ENCODE measurements at regions not wholly inside any gene's neighbourhood (a gene's known extent, or its start where the extent isn't known, plus 50 kb on each side); places are given as distances from the start of the nearest gene placed in this dataset.
"Not testable (repeated sequence)": the region's sequence is repeated elsewhere in the genome, so short reads cannot be mapped to it uniquely, and the experiment has no call there.

GRCh38 chr1:233827937-233828336 lies 76.5 kb upstream of the SLC35F3 start:
- not testable (repeated sequence) for H3K4me1 ChIP-seq (ENCODE audit: control insufficient read depth in 2 of 2, insufficient read depth in 1 of 2, low read depth in 1 of 2, low read length in 2 of 2); H3K4me2 ChIP-seq (ENCODE audit: insufficient read depth, low read length, poor library complexity, severe bottlenecking); H3K23ac ChIP-seq (ENCODE audit: low read depth, low read length, poor library complexity); H3K9ac ChIP-seq (ENCODE audit: low read depth, low read length, poor library complexity); H2BK12ac ChIP-seq (ENCODE audit: low read length); H4K8ac ChIP-seq (ENCODE audit: low read depth, low read length); H3K9me3 ChIP-seq (replicated peaks in 1 of 2; ENCODE audit: control insufficient read depth in 2 of 2, insufficient read depth in 1 of 2, low read depth in 1 of 2, low read length in 2 of 2); H2AK5ac ChIP-seq (ENCODE audit: low read depth, low read length); H2BK120ac ChIP-seq (ENCODE audit: low read depth, low read length); DNase-seq (ENCODE audit: low spot score); H3K27ac ChIP-seq (replicated peaks; ENCODE audit: low read length); H3K36me3 ChIP-seq (replicated peaks in 1 of 2; ENCODE audit: control insufficient read depth in 2 of 2, insufficient read depth in 2 of 2, low read length in 2 of 2); H2BK5ac ChIP-seq (ENCODE audit: low read length); H4K91ac ChIP-seq (ENCODE audit: low read depth, low read length, poor library complexity); H3K18ac ChIP-seq (ENCODE audit: low read length); H3K4ac ChIP-seq (ENCODE audit: low read length); H2AFZ ChIP-seq (ENCODE audit: low read length); H2BK15ac ChIP-seq (ENCODE audit: low read length); H3K14ac ChIP-seq (ENCODE audit: low read length); H3K27me3 ChIP-seq (ENCODE audit: control insufficient read depth in 3 of 3, insufficient read depth in 3 of 3, low read depth in 1 of 3, low read length in 3 of 3); H3K79me1 ChIP-seq (ENCODE audit: low read depth, low read length); H3K4me3 ChIP-seq (ENCODE audit: low read length in 2 of 2)
- no CpG with 5 or more reads among the region's 2 CpGs for WGBS, 2 donors (ENCODE audit: extremely low coverage in 2 of 2, insufficient read length in 2 of 2, insufficient replicate concordance in 1 of 2)

- Histone ChIP-seq H2BK120ac (ENCODE audit: low read depth, low read length) (no peak overlapping the region), H3K14ac (ENCODE audit: low read length) (no peak overlapping the region), H3K27ac (replicated peaks; ENCODE audit: low read length) (no peak overlapping the region), H3K18ac (ENCODE audit: low read length) (no peak overlapping the region), H2BK15ac (ENCODE audit: low read length) (no peak overlapping the region), H3K36me3 (replicated peaks in 1 of 2; ENCODE audit: control insufficient read depth in 2 of 2, insufficient read depth in 2 of 2, low read length in 2 of 2) (no peaks in the 10 kb centered on the region), H2AFZ (ENCODE audit: low read length) (no peak overlapping the region), H3K4me3 (ENCODE audit: low read length in 2 of 2) (no peak overlapping the region), H3K27me3 (ENCODE audit: control insufficient read depth in 3 of 3, insufficient read depth in 3 of 3, low read depth in 1 of 3, low read length in 3 of 3) (no peaks in the 10 kb centered on the region), H2BK12ac (ENCODE audit: low read length) (no peak overlapping the region), H3K9ac (ENCODE audit: low read depth, low read length, poor library complexity) (no peak overlapping the region), H3K9me3 (replicated peaks in 1 of 2; ENCODE audit: control insufficient read depth in 2 of 2, insufficient read depth in 1 of 2, low read depth in 1 of 2, low read length in 2 of 2) (no peaks in the 10 kb centered on the region), H3K4me1 (ENCODE audit: control insufficient read depth in 2 of 2, insufficient read depth in 1 of 2, low read depth in 1 of 2, low read length in 2 of 2) (no peaks in the 10 kb centered on the region), H3K23ac (ENCODE audit: low read depth, low read length, poor library complexity) (no peak overlapping the region), H4K91ac (ENCODE audit: low read depth, low read length, poor library complexity) (no peak overlapping the region), H3K4ac (ENCODE audit: low read length) (no peak overlapping the region), H3K4me2 (ENCODE audit: insufficient read depth, low read length, poor library complexity, severe bottlenecking) (no peak overlapping the region), H2AK5ac (ENCODE audit: low read depth, low read length) (no peak overlapping the region), H3K79me1 (ENCODE audit: low read depth, low read length) (no peaks in the 10 kb centered on the region), H2BK5ac (ENCODE audit: low read length) (no peak overlapping the region), H4K8ac (ENCODE audit: low read depth, low read length) (no peak overlapping the region)
- DNase-seq (ENCODE audit: low spot score): no peak
Observed at GRCh38 chr1:233828480-233828879, 76.0 kb upstream of the SLC35F3 start.

GRCh38 chr1:233834609-233835008 lies 69.9 kb upstream of the SLC35F3 start:
- no peaks in the 10 kb centered on the region for H3K9me3 ChIP-seq (replicated peaks in 1 of 2; ENCODE audit: control insufficient read depth in 2 of 2, insufficient read depth in 1 of 2, low read depth in 1 of 2, low read length in 2 of 2)
- DNase-seq (ENCODE audit: low spot score): no peak
- no peak overlapping the region for H3K27ac ChIP-seq (replicated peaks; ENCODE audit: low read length)
- no peak overlapping the region for H4K8ac ChIP-seq (ENCODE audit: low read depth, low read length)
- H3K4me3 ChIP-seq (ENCODE audit: low read length in 2 of 2): no peak overlapping the region
- no peak overlapping the region for H4K91ac ChIP-seq (ENCODE audit: low read depth, low read length, poor library complexity)
- no peak overlapping the region for H2BK12ac ChIP-seq (ENCODE audit: low read length)
- no peaks in the 10 kb centered on the region for H3K79me1 ChIP-seq (ENCODE audit: low read depth, low read length)
- no peak overlapping the region for H3K9ac ChIP-seq (ENCODE audit: low read depth, low read length, poor library complexity)
- H2BK5ac ChIP-seq (ENCODE audit: low read length): no peak overlapping the region
- no peak overlapping the region for H3K4me2 ChIP-seq (ENCODE audit: insufficient read depth, low read length, poor library complexity, severe bottlenecking)
- H2AFZ ChIP-seq (ENCODE audit: low read length): no peak overlapping the region
- no peaks in the 10 kb centered on the region for H3K4me1 ChIP-seq (ENCODE audit: control insufficient read depth in 2 of 2, insufficient read depth in 1 of 2, low read depth in 1 of 2, low read length in 2 of 2)
- no CpG with 5 or more reads among the region's 2 CpGs for WGBS, 2 donors (ENCODE audit: extremely low coverage in 2 of 2, insufficient read length in 2 of 2, insufficient replicate concordance in 1 of 2)
- H3K18ac ChIP-seq (ENCODE audit: low read length): no peak overlapping the region
- no peak overlapping the region for H3K4ac ChIP-seq (ENCODE audit: low read length)
- H3K36me3 ChIP-seq (replicated peaks in 1 of 2; ENCODE audit: control insufficient read depth in 2 of 2, insufficient read depth in 2 of 2, low read length in 2 of 2): no peaks in the 10 kb centered on the region
- no peak overlapping the region for H2BK120ac ChIP-seq (ENCODE audit: low read depth, low read length)
- no peak overlapping the region for H3K23ac ChIP-seq (ENCODE audit: low read depth, low read length, poor library complexity)
- no peak overlapping the region for H2BK15ac ChIP-seq (ENCODE audit: low read length)
- H2AK5ac ChIP-seq (ENCODE audit: low read depth, low read length): no peak overlapping the region
- no peak overlapping the region for H3K14ac ChIP-seq (ENCODE audit: low read length)
- no peaks in the 10 kb centered on the region for H3K27me3 ChIP-seq (ENCODE audit: control insufficient read depth in 3 of 3, insufficient read depth in 3 of 3, low read depth in 1 of 3, low read length in 3 of 3)

GRCh38 chr1:233838207-233838606 lies 66.3 kb upstream of the SLC35F3 start:
- not testable (repeated sequence) for H2BK12ac ChIP-seq (ENCODE audit: low read length); H3K36me3 ChIP-seq (replicated peaks in 1 of 2; ENCODE audit: control insufficient read depth in 2 of 2, insufficient read depth in 2 of 2, low read length in 2 of 2); H3K4ac ChIP-seq (ENCODE audit: low read length); H2BK15ac ChIP-seq (ENCODE audit: low read length); H4K91ac ChIP-seq (ENCODE audit: low read depth, low read length, poor library complexity); H3K9ac ChIP-seq (ENCODE audit: low read depth, low read length, poor library complexity); H3K4me3 ChIP-seq (ENCODE audit: low read length in 2 of 2); H3K14ac ChIP-seq (ENCODE audit: low read length); H3K4me2 ChIP-seq (ENCODE audit: insufficient read depth, low read length, poor library complexity, severe bottlenecking); H2AK5ac ChIP-seq (ENCODE audit: low read depth, low read length); H3K9me3 ChIP-seq (replicated peaks in 1 of 2; ENCODE audit: control insufficient read depth in 2 of 2, insufficient read depth in 1 of 2, low read depth in 1 of 2, low read length in 2 of 2); H3K4me1 ChIP-seq (ENCODE audit: control insufficient read depth in 2 of 2, insufficient read depth in 1 of 2, low read depth in 1 of 2, low read length in 2 of 2); H3K23ac ChIP-seq (ENCODE audit: low read depth, low read length, poor library complexity); H2AFZ ChIP-seq (ENCODE audit: low read length); H3K79me1 ChIP-seq (ENCODE audit: low read depth, low read length); H3K18ac ChIP-seq (ENCODE audit: low read length); H4K8ac ChIP-seq (ENCODE audit: low read depth, low read length); H2BK5ac ChIP-seq (ENCODE audit: low read length); H2BK120ac ChIP-seq (ENCODE audit: low read depth, low read length); H3K27ac ChIP-seq (replicated peaks; ENCODE audit: low read length); H3K27me3 ChIP-seq (ENCODE audit: control insufficient read depth in 3 of 3, insufficient read depth in 3 of 3, low read depth in 1 of 3, low read length in 3 of 3); DNase-seq (ENCODE audit: low spot score)
- WGBS, 2 donors (ENCODE audit: extremely low coverage in 2 of 2, insufficient read length in 2 of 2, insufficient replicate concordance in 1 of 2): no CpG with 5 or more reads among the region's 4 CpGs
